LoVo (cell line): ENCODE measurements at regions not wholly inside any gene's neighbourhood (a gene's known extent, or its start where the extent isn't known, plus 50 kb on each side); places are given as distances from the start of the nearest gene placed in this dataset.
A peak's percentile ranks its signal among the peaks of the same experiment; 100 is the strongest.

ENCODE experiments used
- DNase-seq: peaks from one replicate; pipeline ENCODE4 v3.0.0-alpha.2; 2016; ENCODE audit warnings: low spot score

- DNase-seq = no peak
These were observed 59.3 kb upstream of the CLMP start for GRCh38 chr11:123254357-123254756.

GRCh38 chr11:123253911-123254310, 58.9 kb upstream of the CLMP start:
- DNase-seq = no peak

DNA sequence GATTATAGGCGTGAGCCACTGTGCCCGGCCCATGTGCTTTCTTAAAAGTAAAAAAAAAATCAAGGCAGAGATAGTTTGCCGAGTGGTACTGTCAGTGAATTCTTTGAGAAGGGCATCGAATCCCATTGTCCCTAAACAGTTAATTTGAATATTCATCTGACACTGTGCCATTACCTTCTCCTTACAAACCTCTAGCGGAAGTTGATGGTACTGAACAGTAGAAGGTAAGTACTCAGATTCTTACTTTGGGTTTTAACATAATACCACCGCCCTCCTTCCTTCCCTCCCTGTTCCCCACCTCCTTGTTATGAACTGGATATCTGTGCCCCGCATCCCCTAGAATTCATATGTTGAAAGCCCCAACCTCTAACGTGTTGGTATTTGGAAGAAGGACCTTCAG, 58.2 kb upstream of the CLMP start:
- no peak for DNase-seq

DNA sequence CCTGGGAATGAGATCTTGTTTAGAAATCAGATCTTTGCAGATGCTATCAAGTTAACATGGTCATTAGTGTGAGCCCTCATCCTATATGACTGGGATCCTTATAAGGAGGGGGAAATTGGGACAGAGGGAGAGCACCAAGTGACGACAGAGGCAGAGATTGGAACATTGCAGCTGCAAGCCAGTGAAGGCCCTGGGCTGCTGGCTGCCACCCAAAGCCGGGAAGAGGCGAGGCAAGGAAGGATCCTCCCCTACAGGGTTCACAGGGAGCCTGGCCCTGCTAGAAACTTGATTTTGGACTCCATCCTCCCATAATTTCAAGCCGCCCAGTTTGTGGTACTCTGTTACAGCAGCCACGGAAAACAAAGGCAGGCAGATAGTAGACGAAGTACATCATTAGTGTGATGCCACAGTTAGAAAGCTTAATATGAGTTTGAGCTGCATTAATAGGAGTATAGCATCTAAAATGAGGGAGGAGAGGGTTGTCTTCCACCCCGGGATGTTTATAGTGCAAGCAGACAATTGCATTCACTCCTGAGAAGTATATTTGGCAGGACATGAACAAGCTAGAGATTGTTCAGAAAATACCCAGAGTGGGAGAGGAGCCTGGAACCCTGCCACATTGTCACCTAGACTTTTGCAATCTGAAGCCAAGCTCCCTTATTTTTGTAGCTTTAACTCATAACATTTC, 56.8 kb upstream of the CLMP start:
- no peak for DNase-seq

DNA sequence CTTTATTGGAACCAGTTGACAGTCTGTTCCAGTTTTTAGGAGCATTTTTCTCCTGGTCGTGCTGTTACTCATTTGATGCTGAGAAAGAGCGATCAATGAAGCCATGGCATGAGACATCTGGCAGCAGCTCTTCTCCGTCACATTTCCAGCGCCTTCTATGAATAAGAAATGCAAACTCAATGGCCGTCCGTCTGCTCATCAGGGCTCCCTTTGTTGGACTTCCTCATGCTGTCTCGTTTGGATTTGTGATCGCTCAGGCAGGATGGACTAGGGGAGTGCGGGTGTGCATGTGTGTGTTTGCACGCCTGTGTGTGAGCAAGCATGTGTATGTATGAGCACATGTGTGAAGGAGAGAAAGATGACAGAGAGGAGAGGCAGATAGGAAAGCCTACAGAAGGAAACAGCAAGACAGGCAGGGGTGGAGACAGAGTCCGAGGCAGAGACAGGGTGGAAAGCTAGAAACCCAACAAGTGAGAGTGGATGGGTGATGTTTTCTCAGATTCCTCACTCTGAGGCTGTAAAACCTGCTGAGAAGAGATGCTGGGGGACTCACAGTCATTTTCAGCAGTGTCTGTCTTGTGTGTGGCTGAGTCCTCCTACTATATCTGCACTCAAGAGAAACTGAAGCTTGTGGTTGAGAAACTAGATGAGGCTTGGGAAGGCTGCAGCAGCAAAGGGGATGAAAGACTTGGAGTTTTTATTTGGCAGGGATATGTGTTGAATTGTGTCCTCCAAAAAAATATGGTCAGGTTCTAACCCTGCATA, 56.0 kb upstream of the CLMP start:
- no peak for DNase-seq

DNA sequence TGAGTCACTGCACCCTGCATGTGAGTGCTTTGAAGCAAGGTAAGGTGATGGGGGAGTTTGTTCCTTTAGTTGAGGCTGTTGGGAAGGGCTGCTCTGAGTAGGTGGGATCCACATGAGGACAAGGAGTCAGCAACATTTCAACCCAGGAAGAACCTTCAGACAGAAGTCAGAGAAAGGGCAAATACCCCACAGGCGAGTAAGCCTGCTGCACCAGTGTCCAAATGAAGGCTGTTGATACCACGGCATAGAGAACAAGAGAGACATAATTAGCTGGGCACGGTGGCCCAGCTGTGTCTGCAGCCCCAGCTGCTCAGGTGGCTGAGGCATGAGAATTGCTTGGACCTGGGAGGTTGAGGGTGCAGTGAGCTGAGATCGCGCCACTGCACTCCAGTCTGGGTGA, 54.3 kb upstream of the CLMP start:
- no peak for DNase-seq

- no peak for DNase-seq
These were observed 52.8 kb upstream of the CLMP start for GRCh38 chr11:123247813-123248379.

DNA sequence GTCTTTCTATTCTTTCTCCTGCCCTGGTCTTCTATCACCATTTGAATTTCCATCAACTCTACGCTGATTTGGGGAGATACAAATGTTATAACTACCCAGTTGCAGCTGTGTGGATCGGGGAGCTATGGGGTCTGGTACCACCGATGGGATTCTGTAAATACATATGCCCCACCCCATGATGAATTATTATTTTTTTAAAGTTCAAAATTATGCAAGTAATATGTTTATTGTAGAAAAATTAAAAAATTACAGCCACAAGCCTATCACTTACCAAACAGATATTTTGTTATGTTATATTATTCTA, 52.4 kb upstream of the CLMP start:
- no peak for DNase-seq

DNA sequence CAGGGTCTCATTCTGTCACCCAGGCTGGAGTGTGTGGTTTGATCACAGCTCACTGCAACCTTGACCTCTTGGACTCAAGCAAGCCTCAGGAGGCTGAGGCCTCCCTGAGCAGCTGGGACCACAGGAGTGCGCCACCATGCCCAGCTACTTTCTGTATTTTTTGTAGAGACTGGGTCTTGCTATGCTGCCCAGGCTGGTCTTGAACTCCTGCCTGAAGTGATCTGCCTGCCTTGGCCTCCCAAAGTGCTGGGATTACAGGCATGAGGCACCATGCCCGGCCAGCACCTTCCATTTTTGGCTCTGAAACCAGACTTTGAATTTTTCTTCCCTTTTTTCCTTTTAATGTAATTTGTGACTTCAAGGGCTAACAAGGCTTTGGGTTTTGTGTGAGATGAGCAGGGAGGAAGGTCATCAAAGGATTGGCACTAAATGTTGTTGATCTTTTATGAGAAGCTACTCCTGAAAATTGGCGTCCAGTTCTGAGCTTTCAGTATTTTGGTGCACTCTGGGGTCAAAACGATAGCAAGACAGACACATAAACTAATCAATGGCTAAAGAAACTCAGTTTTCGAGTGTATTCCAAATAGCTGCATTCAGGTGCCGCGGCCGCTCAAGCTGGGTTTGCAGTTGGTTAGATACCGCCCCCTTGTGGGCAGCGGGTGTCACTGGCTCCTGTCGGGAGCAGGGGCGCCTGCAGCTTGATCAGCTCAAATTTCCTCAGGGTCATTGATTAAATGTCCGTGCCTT, 51.9 kb upstream of the CLMP start:
- DNase-seq = peak; percentile 76

- no peak for DNase-seq
These were observed 50.5 kb upstream of the CLMP start for GRCh38 chr11:123245567-123245966.
